H9 (cell line): ENCODE measurements at regions not wholly inside any gene's neighbourhood (a gene's known extent, or its start where the extent isn't known, plus 50 kb on each side); places are given as distances from the start of the nearest gene placed in this dataset.

Source experiments
- DNase-seq: peaks from one replicate; pipeline ENCODE4 v3.0.0-alpha.2; 2017
- H2AFZ ChIP-seq: one replicate; pipeline ENCODE4 v1.6.1; 2013; ENCODE audit warnings: mild to moderate bottlenecking, low read length, control low read depth, moderate library complexity
- H2AK5ac ChIP-seq: 2 replicates; pipeline ENCODE4 v1.6.1; 2013; ENCODE audit warnings: low read length, control low read depth, mixed read lengths; ENCODE audit not compliant: insufficient read length
- H2BK120ac ChIP-seq: one replicate; pipeline ENCODE4 v1.6.1; 2013; ENCODE audit warnings: low read depth, mild to moderate bottlenecking, low read length, control low read depth, inconsistent platforms; ENCODE audit not compliant: poor library complexity, severe bottlenecking
- H2BK12ac ChIP-seq: 2 replicates; pipeline ENCODE4 v1.6.1; 2013; ENCODE audit warnings: low read length, control low read depth, mixed read lengths, low read depth; ENCODE audit not compliant: insufficient read length
- H2BK15ac ChIP-seq: 2 replicates; pipeline ENCODE4 v1.6.1; 2013; ENCODE audit warnings: low read depth, low read length, control low read depth
- H2BK20ac ChIP-seq: one replicate; pipeline ENCODE4 v1.6.1; 2013; ENCODE audit warnings: low read depth, mild to moderate bottlenecking, low read length, control low read depth, inconsistent platforms; ENCODE audit not compliant: poor library complexity, severe bottlenecking
- H2BK5ac ChIP-seq: 2 replicates; pipeline ENCODE4 v1.6.1; 2013; ENCODE audit warnings: low read length, control low read depth, mixed read lengths; ENCODE audit not compliant: insufficient read length
- H3K14ac ChIP-seq: 2 replicates; pipeline ENCODE4 v1.6.1; 2013; ENCODE audit warnings: low read length, control low read depth; ENCODE audit not compliant: insufficient read depth
- H3K18ac ChIP-seq: 2 replicates; pipeline ENCODE4 v1.6.1; 2013; ENCODE audit warnings: low read depth, mild to moderate bottlenecking, mixed read lengths, low read length, control low read depth; ENCODE audit not compliant: insufficient read length
- H3K23ac ChIP-seq: 2 replicates; pipeline ENCODE4 v1.6.1; 2013; ENCODE audit warnings: low read length, control low read depth, mixed read lengths, low read depth; ENCODE audit not compliant: insufficient read length
- H3K23me2 ChIP-seq: 2 replicates; pipeline ENCODE4 v1.6.1; 2013; ENCODE audit warnings: low read depth, mild to moderate bottlenecking, mixed read lengths, low read length, control low read depth; ENCODE audit not compliant: insufficient read length, poor library complexity, severe bottlenecking
- H3K27ac ChIP-seq: 2 replicates; pipeline ENCODE4 v1.5.1; 2013; ENCODE audit warnings: low read length, control low read depth, mixed read lengths, low read depth; ENCODE audit not compliant: insufficient read length
- H3K27me3 ChIP-seq: 2 replicates; pipeline ENCODE4 v1.6.1; 2013; ENCODE audit warnings: low read length, control low read depth, inconsistent platforms; ENCODE audit not compliant: insufficient read depth
- H3K4ac ChIP-seq: 2 replicates; pipeline ENCODE4 v1.6.1; 2013; ENCODE audit warnings: low read depth, mild to moderate bottlenecking, control low read depth, inconsistent platforms, low read length, moderate library complexity
- H3K4me1 ChIP-seq: 2 replicates; pipeline ENCODE4 v1.6.1; 2013; ENCODE audit warnings: low read length, control low read depth, inconsistent platforms; ENCODE audit not compliant: insufficient read depth
- H3K4me2 ChIP-seq: 2 replicates; pipeline ENCODE4 v1.6.1; 2013; ENCODE audit warnings: low read length, control low read depth, mixed read lengths; ENCODE audit not compliant: insufficient read length, insufficient read depth
- H3K56ac ChIP-seq: 2 replicates; pipeline ENCODE4 v1.6.1; 2013; ENCODE audit warnings: low read depth, mild to moderate bottlenecking, mixed read lengths, low read length, control low read depth; ENCODE audit not compliant: insufficient read length
- H3K79me1 ChIP-seq: 2 replicates; pipeline ENCODE4 v1.6.1; 2013; ENCODE audit warnings: low read depth, mild to moderate bottlenecking, moderate library complexity, low read length, control low read depth, inconsistent platforms; ENCODE audit not compliant: insufficient read depth, poor library complexity, severe bottlenecking
- H3K79me2 ChIP-seq: 2 replicates; pipeline ENCODE4 v1.6.1; 2013; ENCODE audit warnings: low read length, control low read depth, inconsistent platforms; ENCODE audit not compliant: insufficient read depth
- H3K9ac ChIP-seq: 2 replicates; pipeline ENCODE4 v1.6.1; 2013; ENCODE audit warnings: low read length, control low read depth, mixed read lengths; ENCODE audit not compliant: insufficient read length; ENCODE audit errors: extremely low read depth
- H3K9me3 ChIP-seq: one replicate; pipeline ENCODE4 v1.6.1; 2013; ENCODE audit warnings: low read depth, low read length, inconsistent platforms; ENCODE audit not compliant: control insufficient read depth
- H3T11ph ChIP-seq: one replicate; pipeline ENCODE4 v1.6.1; 2013; ENCODE audit warnings: mild to moderate bottlenecking, low read length, control low read depth, inconsistent platforms
- H4K20me1 ChIP-seq: one replicate; pipeline ENCODE4 v1.6.1; 2013; ENCODE audit not compliant: control insufficient read depth, insufficient read length, insufficient read depth
- H4K5ac ChIP-seq: 2 replicates; pipeline ENCODE4 v1.6.1; 2013; ENCODE audit warnings: low read depth, mild to moderate bottlenecking, mixed read lengths, low read length, control low read depth; ENCODE audit not compliant: insufficient read length
- H4K8ac ChIP-seq: replicated peaks from 2 replicates; pipeline ENCODE4 v1.6.1; 2013; ENCODE audit warnings: low read length, control low read depth, mixed read lengths, low read depth; ENCODE audit not compliant: insufficient read length
- H4K91ac ChIP-seq: 2 replicates; pipeline ENCODE4 v1.6.1; 2013; ENCODE audit warnings: low read depth, mild to moderate bottlenecking, moderate library complexity, mixed read lengths, low read length, control low read depth; ENCODE audit not compliant: insufficient read length
- H3K27ac Mint-ChIP-seq, 3 experiments: 2 replicates in 2 of 3; 3 replicates in 1 of 3; pipeline ENCODE4 v1.8.0; 2020 to 2021; ENCODE audit warnings: mixed read lengths in 3 of 3, mild to moderate bottlenecking in 1 of 3, moderate library complexity in 1 of 3
- H3K27me3 Mint-ChIP-seq: 2 replicates; pipeline ENCODE4 v1.8.0; 2021; ENCODE audit warnings: low read depth, mild to moderate bottlenecking, moderate library complexity, mixed read lengths
- H3K36me3 Mint-ChIP-seq, 3 experiments: 2 replicates in 2 of 3; 3 replicates in 1 of 3; pipeline ENCODE4 v1.8.0; 2020 to 2021; ENCODE audit warnings: low read depth in 3 of 3, mixed read lengths in 3 of 3; ENCODE audit not compliant: insufficient read depth in 1 of 3
- H3K4me1 Mint-ChIP-seq, 2 experiments: 2 replicates each; pipeline ENCODE4 v1.8.0; 2020; ENCODE audit warnings: mixed read lengths in 2 of 2
- H3K4me3 Mint-ChIP-seq, 2 experiments: 2 replicates in 1 of 2; 3 replicates in 1 of 2; pipeline ENCODE4 v1.8.0; 2020 to 2021; ENCODE audit warnings: mild to moderate bottlenecking in 2 of 2, mixed read lengths in 2 of 2, moderate library complexity in 1 of 2
- H3K9me3 Mint-ChIP-seq, 2 experiments: 2 replicates in 1 of 2; 3 replicates in 1 of 2; pipeline ENCODE4 v1.8.0; 2020; ENCODE audit warnings: mild to moderate bottlenecking in 2 of 2, mixed read lengths in 2 of 2, moderate library complexity in 1 of 2
- CTCF ChIP-seq: fragments of 200-600 bp; sonication (generic); conservative IDR thresholded peaks from 3 replicates; pipeline ENCODE4 v1.8.0; 2021; ENCODE audit warnings: antibody characterized with exemption, mild to moderate bottlenecking
- WGBS: extraction: QIAGEN DNeasy Blood & Tissue Kit; methylation state at CpG from one replicate; pipeline ENCODE4 v1.1.7; 2013; ENCODE audit warnings: missing lambda C conversion rate, low lambda C conversion rate, mixed read lengths; ENCODE audit not compliant: insufficient read length; ENCODE audit errors: extremely low coverage; 5-methylcytosine and 5-hydroxymethylcytosine counted together

GRCh38 chr11:23551706-23552105, 691.4 kb upstream of the CCDC179 start:
- H4K91ac ChIP-seq, result no peak overlapping the region
- H3K79me2 ChIP-seq, result no peaks in the 10 kb centered on the region
- no peaks in the 10 kb centered on the region for H4K20me1 ChIP-seq
- Mint-ChIP-seq H3K9me3 (no peaks in the 10 kb centered on the region; a peak in 1 of 5 replicates), H3K36me3 (no peaks in the 10 kb centered on the region), H3K27ac (no peak overlapping the region), H3K4me1 (no peaks in the 10 kb centered on the region), H3K4me3 (no peak overlapping the region), H3K27me3 (no peaks in the 10 kb centered on the region)
- H3K56ac ChIP-seq, result no peak overlapping the region
- no peak overlapping the region for H2BK5ac ChIP-seq
- TF ChIP-seq CTCF, result no peak
- no peak overlapping the region for H2AK5ac ChIP-seq
- no peaks in the 10 kb centered on the region for H3K4me1 ChIP-seq
- H4K5ac ChIP-seq, result no peak overlapping the region
- no peaks in the 10 kb centered on the region for H3K27me3 ChIP-seq
- no peak overlapping the region for H3K9ac ChIP-seq
- H2BK20ac ChIP-seq, result no peak overlapping the region
- no CpG with 5 or more reads among the region's 1 CpG for WGBS
- H3T11ph ChIP-seq, result no peak overlapping the region
- no peaks in the 10 kb centered on the region for H3K9me3 ChIP-seq
- no peak overlapping the region for H3K23ac ChIP-seq
- H3K18ac ChIP-seq, result no peak overlapping the region
- no peak overlapping the region for H2BK120ac ChIP-seq
- H3K23me2 ChIP-seq, result no peaks in the 10 kb centered on the region
- no peak for DNase-seq
- no peak overlapping the region for H3K4ac ChIP-seq
- no peak overlapping the region for H3K27ac ChIP-seq
- no peak overlapping the region for H4K8ac ChIP-seq
- no peak overlapping the region for H3K4me2 ChIP-seq
- no peak overlapping the region for H2BK12ac ChIP-seq
- H2AFZ ChIP-seq, result no peak overlapping the region
- no peak overlapping the region for H3K14ac ChIP-seq
- no peak overlapping the region for H2BK15ac ChIP-seq
- H3K79me1 ChIP-seq, result no peaks in the 10 kb centered on the region
